HEK293 (cell line): ENCODE measurements at regions not wholly inside any gene's neighbourhood (a gene's known extent, or its start where the extent isn't known, plus 50 kb on each side); places are given as distances from the start of the nearest gene placed in this dataset.

Source experiments
- CTCF ChIA-PET: fragments of 350-600 bp; formaldehyde crosslinking; extraction: SDS; loops from one replicate; lab custom pipeline; 2021; ENCODE audit warnings: antibody characterized with exemption; lab: Yijun Ruan, JAX
- POLR2A ChIA-PET: fragments of 300-600 bp; formaldehyde crosslinking; extraction: SDS; loops from one replicate; lab custom pipeline; 2020; ENCODE audit warnings: antibody characterized with exemption, inconsistent platforms; lab: Yijun Ruan, JAX
- H3K27ac ChIP-seq: fragments of 200-500 bp; sonication (Bioruptor generic); 2 replicates; pipeline ENCODE4 v1.5.1; 2014; ENCODE audit warnings: low read depth, low read length, control low read depth, inconsistent platforms; ENCODE audit errors: extremely low read depth
- H3K36me3 ChIP-seq, 2 experiments: fragments of 200-500 bp in 1 of 2; sonication (Bioruptor generic) in 1 of 2; 1 replicate in 1 of 2; 2 replicates in 1 of 2; pipeline ENCODE4 v1.5.1; 2014 to 2017; ENCODE audit warnings: inconsistent platforms in 2 of 2, low read length in 2 of 2; ENCODE audit not compliant: control insufficient read depth in 2 of 2, insufficient read depth in 1 of 2
- H3K4me1 ChIP-seq: fragments of 200-500 bp; sonication (Bioruptor generic); 2 replicates; pipeline ENCODE4 v1.5.1; 2014; ENCODE audit warnings: mild to moderate bottlenecking, low read length, inconsistent platforms; ENCODE audit not compliant: control insufficient read depth, insufficient read depth
- H3K4me3 ChIP-seq: 2 replicates; pipeline ENCODE4 v1.5.1; 2011; ENCODE audit warnings: low read depth, mild to moderate bottlenecking, control low read depth, low read length, moderate library complexity
- H3K9me3 ChIP-seq: fragments of 200-500 bp; sonication (Bioruptor generic); 2 replicates; pipeline ENCODE4 v1.5.1; 2014; ENCODE audit warnings: low read depth, low read length, inconsistent platforms; ENCODE audit not compliant: control insufficient read depth, insufficient read depth
- ATF2 ChIP-seq: fragments of 450-650 bp; formaldehyde crosslinking; IDR thresholded peaks from 2 replicates; pipeline ENCODE4 v1.5.1; 2016; ENCODE audit warnings: missing biosample characterization, missing genetic modification characterization, low read depth
- HIC1 ChIP-seq: fragments of 450-650 bp; formaldehyde crosslinking; IDR thresholded peaks from 2 replicates; pipeline ENCODE4 v1.5.1; 2016; ENCODE audit warnings: missing biosample characterization, missing genetic modification characterization
- HOXD13 ChIP-seq: sonication (generic); formaldehyde crosslinking; IDR thresholded peaks from 2 replicates; pipeline ENCODE4 v1.8.0; 2022; ENCODE audit warnings: missing genetic modification reagents, borderline replicate concordance
- KLF8 ChIP-seq: fragments of 450-650 bp; formaldehyde crosslinking; IDR thresholded peaks from 2 replicates; pipeline ENCODE4 v1.5.1; 2016; ENCODE audit warnings: missing biosample characterization, missing genetic modification characterization
- MEIS1 ChIP-seq: sonication (generic); formaldehyde crosslinking; IDR thresholded peaks from 2 replicates; pipeline ENCODE4 v1.8.1; 2022; ENCODE audit warnings: missing genetic modification reagents, mild to moderate bottlenecking, borderline replicate concordance
- PBX3 ChIP-seq: sonication (generic); formaldehyde crosslinking; IDR thresholded peaks from 2 replicates; pipeline ENCODE4 v1.8.1; 2022; ENCODE audit warnings: mild to moderate bottlenecking, moderate library complexity, missing genetic modification reagents
- ZBTB49 ChIP-seq: fragments of 450-650 bp; formaldehyde crosslinking; IDR thresholded peaks from 2 replicates; pipeline ENCODE4 v1.5.1; 2016; ENCODE audit warnings: missing biosample characterization, missing genetic modification characterization, low read depth
- ZFP69B ChIP-seq: fragments of 450-650 bp; formaldehyde crosslinking; IDR thresholded peaks from 2 replicates; pipeline ENCODE4 v1.5.1; 2016; ENCODE audit warnings: missing biosample characterization, missing genetic modification characterization
- ZNF121 ChIP-seq: fragments of 450-650 bp; formaldehyde crosslinking; IDR thresholded peaks from 2 replicates; pipeline ENCODE4 v1.5.1; 2016; ENCODE audit warnings: missing biosample characterization, missing genetic modification characterization
- ZNF146 ChIP-seq: fragments of 450-650 bp; formaldehyde crosslinking; IDR thresholded peaks from 2 replicates; pipeline ENCODE4 v1.5.1; 2016; ENCODE audit warnings: missing biosample characterization, missing genetic modification characterization
- ZNF169 ChIP-seq: fragments of 450-650 bp; formaldehyde crosslinking; IDR thresholded peaks from 2 replicates; pipeline ENCODE4 v1.5.1; 2016; ENCODE audit warnings: missing biosample characterization, missing genetic modification characterization
- ZNF24 ChIP-seq: fragments of 450-650 bp; formaldehyde crosslinking; IDR thresholded peaks from 2 replicates; pipeline ENCODE4 v1.5.1; 2016; ENCODE audit warnings: missing biosample characterization, missing genetic modification characterization
- ZNF280D ChIP-seq: fragments of 450-650 bp; formaldehyde crosslinking; IDR thresholded peaks from 2 replicates; pipeline ENCODE4 v1.5.1; 2016; ENCODE audit warnings: missing biosample characterization, missing genetic modification characterization
- ZNF341 ChIP-seq: fragments of 450-650 bp; formaldehyde crosslinking; IDR thresholded peaks from 2 replicates; pipeline ENCODE4; 2016; ENCODE audit warnings: low read depth, missing biosample characterization, missing genetic modification characterization
- ZNF513 ChIP-seq: fragments of 450-650 bp; IDR thresholded peaks from 2 replicates; pipeline ENCODE4 v1.5.1; 2018; ENCODE audit warnings: missing biosample characterization, missing genetic modification characterization
- ZNF530 ChIP-seq: fragments of 450-650 bp; formaldehyde crosslinking; IDR thresholded peaks from 2 replicates; pipeline ENCODE4 v1.5.1; 2016; ENCODE audit warnings: low read depth, missing biosample characterization, missing genetic modification characterization
- ZNF600 ChIP-seq: fragments of 450-650 bp; formaldehyde crosslinking; IDR thresholded peaks from 2 replicates; pipeline ENCODE4 v1.5.1; 2016; ENCODE audit warnings: missing biosample characterization, missing genetic modification characterization
- ZNF624 ChIP-seq: fragments of 450-650 bp; formaldehyde crosslinking; IDR thresholded peaks from 2 replicates; pipeline ENCODE4 v1.5.1; 2017; ENCODE audit warnings: missing biosample characterization, missing genetic modification characterization
- ZNF629 ChIP-seq: fragments of 450-650 bp; formaldehyde crosslinking; IDR thresholded peaks from 2 replicates; pipeline ENCODE4 v1.5.1; 2017; ENCODE audit warnings: missing biosample characterization, missing genetic modification characterization
- ZNF785 ChIP-seq: fragments of 450-650 bp; formaldehyde crosslinking; IDR thresholded peaks from 2 replicates; pipeline ENCODE4 v1.5.1; 2016; ENCODE audit warnings: missing biosample characterization, missing genetic modification characterization
- TF ChIP-seq, protein P1 (sequence below): fragments of 450-650 bp; formaldehyde crosslinking; IDR thresholded peaks from 2 replicates; pipeline ENCODE4; 2016; ENCODE audit warnings: missing biosample characterization, missing genetic modification characterization

GRCh38 chr3:68448510-68449383 lies 483.6 kb downstream of the TAFA4 start:
- Histone ChIP-seq H3K36me3 (no peaks in the 10 kb centered on the region), H3K27ac (no peak overlapping the region), H3K4me3 (no peak overlapping the region), H3K4me1 (no peaks in the 10 kb centered on the region), H3K9me3 (no peaks in the 10 kb centered on the region)
- TF ChIP-seq MEIS1 (CRISPR knock-in tag) (no peak), ZNF624 (tag by site-specific recombination) (no peak), ATF2 (tag by site-specific recombination) (no peak), ZBTB49 (tag by site-specific recombination) (no peak), ZNF280D (tag by site-specific recombination) (no peak)
- ChIA-PET POLR2A (no interaction called here), CTCF (interaction anchor here (0.6 kb wide), 1 partner anchor 53 kb away, joined by 4 read pairs; no protein-coding TSS in a partner anchor)

- ChIA-PET POLR2A (no interaction called here), CTCF (no interaction called here)
- Histone ChIP-seq H3K9me3 (no peaks in the 10 kb centered on the region), H3K4me1 (no peaks in the 10 kb centered on the region), H3K4me3 (no peak overlapping the region), H3K27ac (no peak overlapping the region), H3K36me3 (no peaks in the 10 kb centered on the region)
- TF ChIP-seq ZNF629 (tag by site-specific recombination), result no peak
- no peak for TF ChIP-seq ZNF121 (tag by site-specific recombination)
- no peak for TF ChIP-seq PBX3 (CRISPR knock-in tag)
- no peak for TF ChIP-seq HIC1
- TF ChIP-seq ZNF785, result no peak
- no peak for TF ChIP-seq KLF8 (tag by site-specific recombination)
- no peak for TF ChIP-seq ZNF600
- no peak for TF ChIP-seq ZNF146 (tag by site-specific recombination)
- no peak for TF ChIP-seq ZNF530 (tag by site-specific recombination)
- no peak for TF ChIP-seq ZFP69B (tag by site-specific recombination)
- TF ChIP-seq ZNF341 (tag by site-specific recombination), result no peak
- no peak for TF ChIP-seq ZNF24 (tag by site-specific recombination)
- TF ChIP-seq ZNF513 (tag by site-specific recombination), result no peak
- TF ChIP-seq, protein P1, sequence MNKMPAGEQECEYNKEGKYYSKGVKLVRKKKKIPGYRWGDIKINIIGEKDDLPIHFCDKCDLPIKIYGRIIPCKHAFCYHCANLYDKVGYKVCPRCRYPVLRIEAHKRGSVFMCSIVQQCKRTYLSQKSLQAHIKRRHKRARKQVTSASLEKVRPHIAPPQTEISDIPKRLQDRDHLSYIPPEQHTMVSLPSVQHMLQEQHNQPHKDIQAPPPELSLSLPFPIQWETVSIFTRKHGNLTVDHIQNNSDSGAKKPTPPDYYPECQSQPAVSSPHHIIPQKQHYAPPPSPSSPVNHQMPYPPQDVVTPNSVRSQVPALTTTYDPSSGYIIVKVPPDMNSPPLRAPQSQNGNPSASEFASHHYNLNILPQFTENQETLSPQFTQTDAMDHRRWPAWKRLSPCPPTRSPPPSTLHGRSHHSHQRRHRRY (tag by site-specific recombination), result no peak
- no peak for TF ChIP-seq HOXD13 (CRISPR knock-in tag)
- TF ChIP-seq ZNF169 (tag by site-specific recombination), result no peak
Measured at GRCh38 chr3:68447885-68448284, 484.5 kb downstream of the TAFA4 start.
